Panc1 (cell line): ENCODE measurements at regions not wholly inside any gene's neighbourhood (a gene's known extent, or its start where the extent isn't known, plus 50 kb on each side); places are given as distances from the start of the nearest gene placed in this dataset.

Experiments used
- POLR2AphosphoS5 ChIP-seq: IDR thresholded peaks from 2 replicates; pipeline ENCODE4 v1.6.1; 2012; ENCODE audit warnings: mild to moderate bottlenecking, low read depth, low read length, moderate library complexity
- SIN3A ChIP-seq: IDR thresholded peaks from 2 replicates; pipeline ENCODE4 v1.6.1; 2012; ENCODE audit warnings: low read depth, mild to moderate bottlenecking, low read length, moderate library complexity, borderline replicate concordance; ENCODE audit not compliant: insufficient read depth
- TCF7L2 ChIP-seq: IDR thresholded peaks from 2 replicates; pipeline ENCODE4 v1.6.1; 2011; ENCODE audit warnings: mild to moderate bottlenecking, low read depth, low read length, inconsistent platforms
- TF ChIP-seq, protein P1 (sequence below): fragments of 450-650 bp; IDR thresholded peaks from 2 replicates; pipeline ENCODE4 v1.5.1; 2017; ENCODE audit warnings: mild to moderate bottlenecking
- TF ChIP-seq, protein P2 (sequence below), 2 experiments: IDR thresholded peaks; 2 replicates each; pipeline ENCODE4 v1.6.1; 2011 to 2012; ENCODE audit warnings: low read depth in 2 of 2, control low read depth in 1 of 2, low read length in 1 of 2, mild to moderate bottlenecking in 1 of 2, moderate library complexity in 1 of 2; ENCODE audit not compliant: insufficient read depth in 1 of 2

DNA sequence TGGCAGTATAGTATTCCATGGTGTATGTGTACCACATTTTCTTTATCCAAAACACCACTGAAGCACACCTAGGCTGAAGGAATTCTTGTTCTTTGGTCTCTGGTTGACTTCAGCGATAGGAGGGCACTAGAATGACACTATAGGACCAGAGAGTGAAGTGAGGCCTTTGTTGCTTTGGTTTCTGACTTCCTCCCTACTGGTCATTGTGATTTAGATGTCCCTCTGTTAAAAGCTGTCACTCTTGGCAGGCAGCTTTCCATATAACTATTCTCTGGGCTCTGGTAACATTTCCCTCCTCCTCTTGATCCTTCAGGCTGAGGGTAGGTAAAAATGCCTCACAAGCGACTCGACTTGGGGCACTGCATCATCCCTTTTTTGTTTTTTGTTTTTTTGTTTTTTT lies 236.3 kb downstream of the MAFB start:
- TF ChIP-seq, protein P1, sequence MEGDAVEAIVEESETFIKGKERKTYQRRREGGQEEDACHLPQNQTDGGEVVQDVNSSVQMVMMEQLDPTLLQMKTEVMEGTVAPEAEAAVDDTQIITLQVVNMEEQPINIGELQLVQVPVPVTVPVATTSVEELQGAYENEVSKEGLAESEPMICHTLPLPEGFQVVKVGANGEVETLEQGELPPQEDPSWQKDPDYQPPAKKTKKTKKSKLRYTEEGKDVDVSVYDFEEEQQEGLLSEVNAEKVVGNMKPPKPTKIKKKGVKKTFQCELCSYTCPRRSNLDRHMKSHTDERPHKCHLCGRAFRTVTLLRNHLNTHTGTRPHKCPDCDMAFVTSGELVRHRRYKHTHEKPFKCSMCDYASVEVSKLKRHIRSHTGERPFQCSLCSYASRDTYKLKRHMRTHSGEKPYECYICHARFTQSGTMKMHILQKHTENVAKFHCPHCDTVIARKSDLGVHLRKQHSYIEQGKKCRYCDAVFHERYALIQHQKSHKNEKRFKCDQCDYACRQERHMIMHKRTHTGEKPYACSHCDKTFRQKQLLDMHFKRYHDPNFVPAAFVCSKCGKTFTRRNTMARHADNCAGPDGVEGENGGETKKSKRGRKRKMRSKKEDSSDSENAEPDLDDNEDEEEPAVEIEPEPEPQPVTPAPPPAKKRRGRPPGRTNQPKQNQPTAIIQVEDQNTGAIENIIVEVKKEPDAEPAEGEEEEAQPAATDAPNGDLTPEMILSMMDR, result no peak
- TF ChIP-seq POLR2AphosphoS5 (no peak), SIN3A (no peak), TCF7L2 (no peak)
- TF ChIP-seq, protein P2, sequence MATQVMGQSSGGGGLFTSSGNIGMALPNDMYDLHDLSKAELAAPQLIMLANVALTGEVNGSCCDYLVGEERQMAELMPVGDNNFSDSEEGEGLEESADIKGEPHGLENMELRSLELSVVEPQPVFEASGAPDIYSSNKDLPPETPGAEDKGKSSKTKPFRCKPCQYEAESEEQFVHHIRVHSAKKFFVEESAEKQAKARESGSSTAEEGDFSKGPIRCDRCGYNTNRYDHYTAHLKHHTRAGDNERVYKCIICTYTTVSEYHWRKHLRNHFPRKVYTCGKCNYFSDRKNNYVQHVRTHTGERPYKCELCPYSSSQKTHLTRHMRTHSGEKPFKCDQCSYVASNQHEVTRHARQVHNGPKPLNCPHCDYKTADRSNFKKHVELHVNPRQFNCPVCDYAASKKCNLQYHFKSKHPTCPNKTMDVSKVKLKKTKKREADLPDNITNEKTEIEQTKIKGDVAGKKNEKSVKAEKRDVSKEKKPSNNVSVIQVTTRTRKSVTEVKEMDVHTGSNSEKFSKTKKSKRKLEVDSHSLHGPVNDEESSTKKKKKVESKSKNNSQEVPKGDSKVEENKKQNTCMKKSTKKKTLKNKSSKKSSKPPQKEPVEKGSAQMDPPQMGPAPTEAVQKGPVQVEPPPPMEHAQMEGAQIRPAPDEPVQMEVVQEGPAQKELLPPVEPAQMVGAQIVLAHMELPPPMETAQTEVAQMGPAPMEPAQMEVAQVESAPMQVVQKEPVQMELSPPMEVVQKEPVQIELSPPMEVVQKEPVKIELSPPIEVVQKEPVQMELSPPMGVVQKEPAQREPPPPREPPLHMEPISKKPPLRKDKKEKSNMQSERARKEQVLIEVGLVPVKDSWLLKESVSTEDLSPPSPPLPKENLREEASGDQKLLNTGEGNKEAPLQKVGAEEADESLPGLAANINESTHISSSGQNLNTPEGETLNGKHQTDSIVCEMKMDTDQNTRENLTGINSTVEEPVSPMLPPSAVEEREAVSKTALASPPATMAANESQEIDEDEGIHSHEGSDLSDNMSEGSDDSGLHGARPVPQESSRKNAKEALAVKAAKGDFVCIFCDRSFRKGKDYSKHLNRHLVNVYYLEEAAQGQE (IDR thresholded peaks at IDR 0.05; ENCODE audit: insufficient read depth in 1 of 2, low read depth in 2 of 2, low read length in 1 of 2), result no peak
